ENCODE measurements at regions not wholly inside any gene's neighbourhood (a gene's known extent, or its start where the extent isn't known, plus 50 kb on each side); places are given as distances from the start of the nearest gene placed in this dataset.

DNA sequence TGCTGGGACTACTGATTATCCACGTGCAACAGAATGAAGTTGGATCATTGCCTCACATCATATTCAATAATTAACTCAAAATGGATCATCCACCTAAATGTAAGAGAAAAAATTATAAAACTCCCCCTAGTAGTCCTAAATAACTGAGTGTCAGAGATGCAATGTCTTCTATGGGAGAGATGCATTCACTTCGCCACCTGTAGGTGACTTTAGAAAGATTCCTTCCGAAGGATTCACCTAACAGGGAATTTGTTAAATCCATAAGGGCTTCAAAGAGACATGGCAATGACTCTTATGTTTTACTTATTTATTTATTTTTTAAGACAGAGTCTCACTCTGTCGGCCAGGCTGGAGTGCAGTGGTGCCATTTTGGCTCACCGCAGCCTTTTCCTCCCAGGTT, 526.0 kb downstream of the MTRR start:
- H3K27me3 ChIP-seq, result no peaks in the 10 kb centered on the region
- no peaks in the 10 kb centered on the region for H3K36me3 ChIP-seq
- TF ChIP-seq CTCF (IDR thresholded peaks at IDR 0.05; ENCODE audit: low read depth, low read length), result no peak; the same call in 1 of the 2 replicates
- no peak overlapping the region for H3K4me3 ChIP-seq (ENCODE audit: low read depth, low read length)
- no peak for DNase-seq
- no peaks in the 10 kb centered on the region for H3K4me1 ChIP-seq
- H3K9me3 ChIP-seq, result no peaks in the 10 kb centered on the region

- Histone ChIP-seq H3K4me3 (ENCODE audit: low read depth, low read length) (no peak overlapping the region), H3K9me3 (no peaks in the 10 kb centered on the region), H3K4me1 (no peaks in the 10 kb centered on the region), H3K36me3 (no peaks in the 10 kb centered on the region), H3K27me3 (no peaks in the 10 kb centered on the region)
- DNase-seq, result no peak
- TF ChIP-seq CTCF (IDR thresholded peaks at IDR 0.05; ENCODE audit: low read depth, low read length), result no peak
Observed at GRCh38 chr5:8396246-8396645, 527.3 kb downstream of the MTRR start.

DNA sequence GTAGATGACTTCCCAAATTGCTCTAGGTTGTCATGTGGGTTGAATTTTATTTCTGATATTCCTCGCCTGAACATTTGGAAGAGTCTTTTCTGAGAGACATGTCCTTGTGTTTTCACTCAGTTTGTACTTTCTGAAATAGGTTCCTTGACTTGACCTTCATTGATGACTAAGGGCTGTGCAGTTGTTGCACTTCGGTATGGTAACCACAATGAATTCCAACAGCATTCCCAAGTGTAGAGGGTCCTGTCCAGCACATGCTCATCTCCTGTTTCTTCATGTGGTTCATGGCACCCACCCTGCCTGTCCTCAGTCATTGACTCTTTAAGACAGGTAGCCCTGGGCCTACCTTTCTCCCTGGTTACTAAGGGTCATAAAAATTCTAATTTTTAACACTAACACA, 527.8 kb downstream of the MTRR start:
- no peaks in the 10 kb centered on the region for H3K27me3 ChIP-seq
- no peaks in the 10 kb centered on the region for H3K36me3 ChIP-seq
- H3K4me3 ChIP-seq (ENCODE audit: low read depth, low read length), result no peak overlapping the region
- no peaks in the 10 kb centered on the region for H3K4me1 ChIP-seq
- DNase-seq, result no peak
- no peaks in the 10 kb centered on the region for H3K9me3 ChIP-seq
- no peak for TF ChIP-seq CTCF (IDR thresholded peaks at IDR 0.05; ENCODE audit: low read depth, low read length)

DNA sequence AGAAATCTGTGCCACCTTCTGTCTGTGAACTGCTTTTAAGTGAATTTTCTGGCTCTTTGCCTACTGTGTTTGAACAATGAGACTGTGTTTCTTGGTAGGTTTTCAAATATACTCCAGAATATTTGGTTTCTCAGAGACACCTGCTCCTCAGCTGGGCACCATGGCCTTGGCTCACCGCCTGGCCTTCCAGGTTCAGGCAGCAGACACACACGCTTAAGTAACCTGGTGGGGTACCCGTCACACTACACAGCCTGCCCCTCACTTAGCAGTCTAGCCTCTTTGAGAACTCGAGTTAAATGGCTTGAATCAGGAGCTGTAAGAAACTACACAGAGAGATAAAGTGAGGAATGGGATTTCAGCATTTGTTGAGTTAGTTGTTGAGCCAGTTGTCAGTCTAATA, 530.5 kb downstream of the MTRR start:
- no peaks in the 10 kb centered on the region for H3K9me3 ChIP-seq
- no peak for TF ChIP-seq CTCF (IDR thresholded peaks at IDR 0.05; ENCODE audit: low read depth, low read length)
- H3K4me1 ChIP-seq, result no peaks in the 10 kb centered on the region
- no peak for DNase-seq
- H3K36me3 ChIP-seq, result no peaks in the 10 kb centered on the region
- H3K4me3 ChIP-seq (ENCODE audit: low read depth, low read length), result no peak overlapping the region
- H3K27me3 ChIP-seq, result no peaks in the 10 kb centered on the region

GRCh38 chr5:8408258-8408657, 539.3 kb downstream of the MTRR start:
- Histone ChIP-seq H3K27me3 (no peaks in the 10 kb centered on the region), H3K4me1 (no peaks in the 10 kb centered on the region), H3K9me3 (no peaks in the 10 kb centered on the region), H3K4me3 (ENCODE audit: low read depth, low read length) (no peak overlapping the region), H3K36me3 (no peaks in the 10 kb centered on the region)
- no peak for TF ChIP-seq CTCF (IDR thresholded peaks at IDR 0.05; ENCODE audit: low read depth, low read length)
- no peak for DNase-seq

- Histone ChIP-seq H3K27me3 (no peaks in the 10 kb centered on the region), H3K4me1 (no peaks in the 10 kb centered on the region), H3K36me3 (no peaks in the 10 kb centered on the region), H3K4me3 (ENCODE audit: low read depth, low read length) (no peak overlapping the region), H3K9me3 (no peaks in the 10 kb centered on the region)
- DNase-seq, result no peak
- TF ChIP-seq CTCF (IDR thresholded peaks at IDR 0.05; ENCODE audit: low read depth, low read length), result no peak
Observed at GRCh38 chr5:8410618-8411017, 541.7 kb downstream of the MTRR start.
